H1 (cell line): ENCODE measurements at regions not wholly inside any gene's neighbourhood (a gene's known extent, or its start where the extent isn't known, plus 50 kb on each side); places are given as distances from the start of the nearest gene placed in this dataset.
A peak's percentile ranks its signal among the peaks of the same experiment; 100 is the strongest.

ENCODE experiments used
- CTCF ChIA-PET: fragments of 300-600 bp; sonication (Branson Sonifier 250); formaldehyde crosslinking; loops from one replicate; lab custom pipeline; 2021; ENCODE audit not compliant: partially characterized antibody; lab: Charles Lee
- POLR2A ChIA-PET: fragments of 300-600 bp; sonication (Branson Sonifier 250); formaldehyde crosslinking; loops from one replicate; lab custom pipeline; 2021; ENCODE audit warnings: inconsistent platforms; ENCODE audit not compliant: partially characterized antibody; lab: Charles Lee
- DNase-seq, 2 experiments: peaks; one replicate each; pipeline versions ENCODE4 v3.0.0 to v3.0.0-alpha.2; 2010 to 2022; ENCODE audit warnings: low spot score in 2 of 2, low read depth in 1 of 2, mixed read lengths in 1 of 2
- FAIRE-seq: peaks from 2 replicates; lab custom pipeline; 2011; peaks lifted over from hg19 to GRCh38; lab: Jason Lieb, UNC
- H2AFZ ChIP-seq: 2 replicates; pipeline ENCODE4 v1.8.1; 2012; ENCODE audit warnings: low read length, inconsistent platforms
- H2AK5ac ChIP-seq: 2 replicates; pipeline ENCODE4 v1.6.1; 2013; ENCODE audit warnings: low read depth, low read length
- H2BK120ac ChIP-seq: replicated peaks from 2 replicates; pipeline ENCODE3; 2013; ENCODE audit warnings: low read depth, low read length, inconsistent platforms
- H2BK12ac ChIP-seq: 2 replicates; pipeline ENCODE4 v1.6.1; 2013; ENCODE audit warnings: low read depth, low read length
- H2BK15ac ChIP-seq: 2 replicates; pipeline ENCODE4 v1.6.1; 2013; ENCODE audit warnings: low read length
- H2BK20ac ChIP-seq: 2 replicates; pipeline ENCODE4 v1.6.1; 2013; ENCODE audit warnings: low read length
- H2BK5ac ChIP-seq: 2 replicates; pipeline ENCODE4 v1.6.1; 2013; ENCODE audit warnings: low read depth, low read length
- H3K14ac ChIP-seq: 2 replicates; pipeline ENCODE4 v1.6.1; 2013; ENCODE audit warnings: inconsistent platforms; ENCODE audit not compliant: insufficient read length
- H3K18ac ChIP-seq: 2 replicates; pipeline ENCODE4 v1.6.1; 2013; ENCODE audit warnings: low read length; ENCODE audit errors: extremely low read depth
- H3K23ac ChIP-seq: 2 replicates; pipeline ENCODE4 v1.6.1; 2013; ENCODE audit warnings: inconsistent platforms; ENCODE audit not compliant: insufficient read length
- H3K23me2 ChIP-seq: 2 replicates; pipeline ENCODE4 v1.6.1; 2013; ENCODE audit warnings: low read depth, low read length
- H3K27ac ChIP-seq: 2 replicates; pipeline ENCODE4 v1.6.1; 2011; ENCODE audit warnings: low read depth, low read length, inconsistent platforms
- H3K27me3 ChIP-seq, 4 experiments: replicated peaks in 1 of 4; 1 replicate in 1 of 4; 2 replicates in 3 of 4; pipeline versions ENCODE4 v1.6.1 to v1.8.1; 2011 to 2013; ENCODE audit warnings: low read length in 3 of 4, mild to moderate bottlenecking in 3 of 4, inconsistent platforms in 2 of 4, mixed read lengths in 2 of 4, moderate library complexity in 1 of 4; ENCODE audit not compliant: control insufficient read depth in 3 of 4, insufficient read depth in 3 of 4; ENCODE audit errors: extremely low read depth in 1 of 4
- H3K36me3 ChIP-seq, 4 experiments: 2 replicates each; pipeline versions ENCODE4 v1.6.1 to v1.8.1; 2011 to 2013; ENCODE audit warnings: mild to moderate bottlenecking in 4 of 4, low read length in 3 of 4, moderate library complexity in 2 of 4, control low read depth in 1 of 4, inconsistent platforms in 1 of 4; ENCODE audit not compliant: insufficient read depth in 4 of 4, control insufficient read depth in 2 of 4
- H3K4ac ChIP-seq: replicated peaks from 2 replicates; pipeline ENCODE3; 2013; ENCODE audit warnings: low read length, low read depth, mixed read lengths, inconsistent platforms; ENCODE audit not compliant: insufficient read length
- H3K4me1 ChIP-seq, 4 experiments: replicated peaks in 1 of 4; 1 replicate in 1 of 4; 2 replicates in 3 of 4; pipeline versions ENCODE4 v1.6.1 to v1.8.1; 2011 to 2013; ENCODE audit warnings: low read length in 3 of 4, inconsistent platforms in 2 of 4, mixed read lengths in 1 of 4; ENCODE audit not compliant: insufficient read depth in 4 of 4, control insufficient read depth in 3 of 4
- H3K4me2 ChIP-seq, 2 experiments: 2 replicates each; pipeline versions ENCODE4 v1.6.1 to v1.8.1; 2011 to 2013; ENCODE audit warnings: low read depth in 2 of 2, low read length in 2 of 2, control low read depth in 1 of 2, inconsistent platforms in 1 of 2, mild to moderate bottlenecking in 1 of 2; ENCODE audit not compliant: insufficient read depth in 1 of 2
- H3K4me3 ChIP-seq, 4 experiments: fragments of 200-600, 300-600 bp in 1 of 4; sonication (generic), shearing (Covaris generic), sonication (Bioruptor Twin) in 1 of 4; 2 replicates each; pipeline versions ENCODE4 v1.5.1 to v1.8.1; 2011 to 2016; ENCODE audit warnings: low read length in 4 of 4, low read depth in 3 of 4, control low read depth in 2 of 4, inconsistent platforms in 2 of 4, mild to moderate bottlenecking in 2 of 4, mixed read lengths in 1 of 4, moderate library complexity in 1 of 4; ENCODE audit not compliant: insufficient read depth in 2 of 4; ENCODE audit errors: extremely low read depth in 1 of 4
- H3K56ac ChIP-seq: replicated peaks from 2 replicates; pipeline ENCODE3; 2013; ENCODE audit warnings: low read depth, mild to moderate bottlenecking, mixed read lengths, low read length, inconsistent platforms; ENCODE audit not compliant: insufficient read length
- H3K79me1 ChIP-seq: 2 replicates; pipeline ENCODE4 v1.6.1; 2013; ENCODE audit warnings: low read depth, low read length, control low read depth
- H3K79me2 ChIP-seq, 2 experiments: 2 replicates each; pipeline versions ENCODE4 v1.6.1 to v1.8.1; 2012 to 2013; ENCODE audit warnings: low read length in 2 of 2, mild to moderate bottlenecking in 2 of 2, inconsistent platforms in 1 of 2; ENCODE audit not compliant: insufficient read depth in 2 of 2, control insufficient read depth in 1 of 2
- H3K9ac ChIP-seq, 4 experiments: replicated peaks in 1 of 4; 1 replicate in 1 of 4; 2 replicates in 3 of 4; pipeline versions ENCODE4 v1.6.1 to v1.8.1; 2011 to 2013; ENCODE audit warnings: low read depth in 3 of 4, low read length in 3 of 4, control low read depth in 2 of 4, mild to moderate bottlenecking in 2 of 4, moderate library complexity in 2 of 4, inconsistent platforms in 1 of 4; ENCODE audit errors: extremely low read depth in 1 of 4
- H3K9me3 ChIP-seq, 2 experiments: 2 replicates each; pipeline versions ENCODE4 v1.6.1 to v1.8.1; 2012 to 2013; ENCODE audit warnings: mild to moderate bottlenecking in 2 of 2, moderate library complexity in 2 of 2, control low read depth in 1 of 2, inconsistent platforms in 1 of 2, low read depth in 1 of 2, low read length in 1 of 2, mixed read lengths in 1 of 2; ENCODE audit not compliant: insufficient read depth in 2 of 2
- H4K20me1 ChIP-seq, 2 experiments: replicated peaks in 1 of 2; 2 replicates each; pipeline versions ENCODE3 to v1.8.1; 2011 to 2013; ENCODE audit warnings: inconsistent platforms in 2 of 2, low read length in 2 of 2, mild to moderate bottlenecking in 1 of 2; ENCODE audit not compliant: insufficient read depth in 2 of 2, control insufficient read depth in 1 of 2
- H4K5ac ChIP-seq: 2 replicates; pipeline ENCODE4 v1.6.1; 2013; ENCODE audit warnings: low read length, low read depth, mixed read lengths, inconsistent platforms; ENCODE audit not compliant: insufficient read length
- H4K8ac ChIP-seq: 2 replicates; pipeline ENCODE4 v1.8.0; 2013; ENCODE audit warnings: mild to moderate bottlenecking, moderate library complexity, low read length, inconsistent platforms; ENCODE audit not compliant: insufficient read depth; ENCODE audit errors: extremely low read depth
- H4K91ac ChIP-seq: replicated peaks from 2 replicates; pipeline ENCODE3; 2013; ENCODE audit warnings: low read length, mixed read lengths, inconsistent platforms; ENCODE audit not compliant: insufficient read length
- CTCF ChIP-seq, 3 experiments: IDR thresholded peaks; 1 replicate in 2 of 3; 2 replicates in 1 of 3; pipeline versions ENCODE4 v1.5.1 to v1.6.1; 2011; ENCODE audit warnings: low read length in 3 of 3, mild to moderate bottlenecking in 3 of 3, inconsistent platforms in 2 of 3, low read depth in 1 of 3, moderate library complexity in 1 of 3; ENCODE audit not compliant: insufficient read depth in 1 of 3; ENCODE audit errors: control extremely low read depth in 1 of 3
- MAX ChIP-seq: IDR thresholded peaks from 2 replicates; pipeline ENCODE4 v1.6.1; 2012; ENCODE audit warnings: inconsistent platforms
- RAD21 ChIP-seq, 2 experiments: IDR thresholded peaks in 1 of 2; conservative IDR thresholded peaks in 1 of 2; 2 replicates each; pipeline ENCODE4 v1.6.1; 2011; ENCODE audit warnings: low read depth in 2 of 2, low read length in 2 of 2, improper control_type of control experiment in 1 of 2, inconsistent platforms in 1 of 2, mild to moderate bottlenecking in 1 of 2, moderate library complexity in 1 of 2
- WGBS, 2 experiments: shearing (Covaris generic) in 1 of 2; methylation state at CpG; one replicate each; pipeline versions ENCODE4 v1.1.6 to v1.1.7; 2013 to 2015; ENCODE audit warnings: low lambda C conversion rate in 2 of 2, mixed read lengths in 2 of 2, inconsistent platforms in 1 of 2, low coverage in 1 of 2, missing lambda C conversion rate in 1 of 2; ENCODE audit not compliant: insufficient replicate concordance in 2 of 2, insufficient coverage in 1 of 2, insufficient read length in 1 of 2; ENCODE audit errors: extremely low coverage in 1 of 2, missing lambda C conversion rate in 1 of 2; 5-methylcytosine and 5-hydroxymethylcytosine counted together

- peak in 1 of 3 experiments; percentile 6; a peak in 1 of 4 replicates for TF ChIP-seq CTCF (IDR thresholded peaks at IDR 0.05; ENCODE audit: control extremely low read depth in 1 of 3, insufficient read depth in 1 of 3, low read depth in 1 of 3, low read length in 3 of 3)
- peak in 1 of 2 experiments; percentile 17; a peak in 1 of 4 replicates for TF ChIP-seq RAD21 (IDR thresholded peaks at IDR 0.05 in 1 of 2, conservative IDR thresholded peaks at IDR 0.05 in 1 of 2; ENCODE audit: low read depth in 2 of 2, low read length in 2 of 2)
- no peak for TF ChIP-seq MAX
- H3K36me3 ChIP-seq = no peaks in the 10 kb centered on the region
- no peak for DNase-seq
Measured at GRCh38 chr2:8563814-8564474, 117.9 kb upstream of the ID2 start.

More at GRCh38 chr2:8563814-8564474, 117.9 kb upstream of the ID2 start:
- H3K79me2 ChIP-seq = no peaks in the 10 kb centered on the region
- H3K18ac ChIP-seq = no peak overlapping the region
- H3K23me2 ChIP-seq = no peaks in the 10 kb centered on the region
- H4K20me1 ChIP-seq = no peaks in the 10 kb centered on the region
- no peak overlapping the region for H3K9ac ChIP-seq
- H2BK5ac ChIP-seq = no peak overlapping the region
- H4K91ac ChIP-seq = no peak overlapping the region
- H2AFZ ChIP-seq = peak overlapping the region; percentile 11; the same call in 1 of the 2 replicates
- H3K4me1 ChIP-seq = no peaks in the 10 kb centered on the region
- WGBS, 2 experiments = 90% methylated on average over 5 of the region's 9 CpGs; no CpG with 5 or more reads in 1 of the 2 experiments
- POLR2A ChIA-PET = interaction anchor here (1.6 kb wide), 1 partner anchor 9 kb away, joined by 3 read pairs; no protein-coding TSS in a partner anchor
- no peak overlapping the region for H4K8ac ChIP-seq
- no peak overlapping the region for H3K4me3 ChIP-seq
- H2BK20ac ChIP-seq = no peak overlapping the region
- CTCF ChIA-PET = interaction anchor here (1.1 to 1.2 kb wide), 2 partner anchors 24 to 69 kb away, joined by 3 read pairs; no protein-coding TSS in a partner anchor
- H3K14ac ChIP-seq = no peak overlapping the region
- no peaks in the 10 kb centered on the region for H3K27me3 ChIP-seq
- H3K56ac ChIP-seq = no peak overlapping the region
- H4K5ac ChIP-seq = no peak overlapping the region
- no peak overlapping the region for H2AK5ac ChIP-seq
- no peak overlapping the region for H3K27ac ChIP-seq
- H3K4ac ChIP-seq = no peak overlapping the region
- no peak overlapping the region for H2BK120ac ChIP-seq
- H3K23ac ChIP-seq = no peak overlapping the region
- peaks cover 2 to 3% of the 10 kb centered on the region in 2 experiments; a peak in 1 of 4 replicates for H3K9me3 ChIP-seq
- no peak for FAIRE-seq
- no peaks in the 10 kb centered on the region for H3K79me1 ChIP-seq
- H3K4me2 ChIP-seq = no peak overlapping the region
- no peak overlapping the region for H2BK12ac ChIP-seq
- H2BK15ac ChIP-seq = no peak overlapping the region
